Endothelial cell of umbilical vein (primary cell): ENCODE measurements at regions not wholly inside any gene's neighbourhood (a gene's known extent, or its start where the extent isn't known, plus 50 kb on each side); places are given as distances from the start of the nearest gene placed in this dataset.

Experiments
- BruUV-seq: library from RNA; stranded (reverse); fragments of 400-500 nt; replicated peaks from 2 replicates; lab custom pipeline; 2021; lab: Mats Ljungman, UMichigan
- CTCF ChIA-PET: fragments of 300-600, 350-600 bp; sonication (Branson Sonifier 250); formaldehyde crosslinking; loops from one replicate; lab custom pipeline; 2021; ENCODE audit warnings: antibody characterized with exemption, inconsistent platforms; lab: Charles Lee
- POLR2A ChIA-PET: fragments of 300-600, 350-600 bp; sonication (Branson Sonifier 250); formaldehyde crosslinking; loops from one replicate; lab custom pipeline; 2021; ENCODE audit warnings: antibody characterized with exemption, inconsistent platforms; lab: Charles Lee
- DNase-seq: peaks from one replicate; pipeline ENCODE4 v3.0.0-alpha.2; 2011; ENCODE audit warnings: low read depth, low spot score
- FAIRE-seq: peaks from 2 replicates; lab custom pipeline; 2011; peaks lifted over from hg19 to GRCh38; lab: Jason Lieb, UNC
- H2AFZ ChIP-seq: 2 replicates; pipeline ENCODE4 v1.6.0; 2012; ENCODE audit warnings: low read depth, low read length, control low read depth, inconsistent platforms
- H3K27ac ChIP-seq: 2 replicates; pipeline ENCODE4 v1.5.1; 2011; ENCODE audit warnings: low read depth, mild to moderate bottlenecking, control low read depth, low read length, moderate library complexity; ENCODE audit not compliant: insufficient read depth
- H3K27me3 ChIP-seq, 2 experiments: 2 replicates each; pipeline versions ENCODE4 v1.6.0 to v1.6.1; 2011; ENCODE audit warnings: low read length in 2 of 2, mixed read lengths in 1 of 2; ENCODE audit not compliant: control insufficient read depth in 2 of 2, insufficient read depth in 2 of 2
- H3K36me3 ChIP-seq, 2 experiments: 2 replicates in 1 of 2; 3 replicates in 1 of 2; pipeline ENCODE4 v1.5.1; 2011; ENCODE audit warnings: low read length in 2 of 2, mild to moderate bottlenecking in 1 of 2, moderate library complexity in 1 of 2; ENCODE audit not compliant: control insufficient read depth in 2 of 2, insufficient read depth in 2 of 2; ENCODE audit errors: extremely low read depth in 1 of 2
- H3K4me1 ChIP-seq: 3 replicates; pipeline ENCODE4 v1.5.1; 2011; ENCODE audit warnings: mild to moderate bottlenecking, low read length; ENCODE audit not compliant: control insufficient read depth, insufficient read depth; ENCODE audit errors: extremely low read depth
- H3K4me2 ChIP-seq: 2 replicates; pipeline ENCODE4 v1.6.1; 2011; ENCODE audit warnings: low read length, control low read depth, mixed read lengths; ENCODE audit not compliant: insufficient read depth
- H3K4me3 ChIP-seq, 3 experiments: fragments of 200-600 bp in 1 of 3; sonication (generic), shearing (Covaris generic) in 1 of 3; replicated peaks in 1 of 3; 2 replicates each; pipeline ENCODE4 v1.5.1; 2011 to 2016; ENCODE audit warnings: control low read depth in 3 of 3, low read length in 3 of 3, mild to moderate bottlenecking in 2 of 3, inconsistent platforms in 1 of 3, low read depth in 1 of 3, moderate library complexity in 1 of 3; ENCODE audit not compliant: insufficient read depth in 1 of 3
- H3K79me2 ChIP-seq: 2 replicates; pipeline ENCODE4 v1.6.0; 2012; ENCODE audit warnings: low read length, inconsistent platforms; ENCODE audit not compliant: control insufficient read depth, insufficient read depth
- H3K9ac ChIP-seq: replicated peaks from 2 replicates; pipeline ENCODE3; 2011; ENCODE audit warnings: low read length, control low read depth; ENCODE audit not compliant: insufficient read depth; ENCODE audit errors: extremely low read depth
- H3K9me1 ChIP-seq: replicated peaks from 3 replicates; pipeline ENCODE4 v1.6.0; 2011; ENCODE audit warnings: mild to moderate bottlenecking, low read length; ENCODE audit not compliant: control insufficient read depth, insufficient read depth; ENCODE audit errors: extremely low read depth
- H3K9me3 ChIP-seq: replicated peaks from 2 replicates; pipeline ENCODE4 v1.5.1; 2012; ENCODE audit warnings: low read length, inconsistent platforms; ENCODE audit not compliant: control insufficient read depth, insufficient read depth
- H4K20me1 ChIP-seq: replicated peaks from 2 replicates; pipeline ENCODE3; 2011; ENCODE audit warnings: mild to moderate bottlenecking, low read length; ENCODE audit not compliant: control insufficient read depth, insufficient read depth; ENCODE audit errors: extremely low read depth
- CTCF ChIP-seq, 2 donors: IDR thresholded peaks; 1 replicate in 1 of 2; 2 replicates in 1 of 2; pipeline ENCODE4 v1.5.1; 2011; ENCODE audit warnings: low read length in 2 of 2, mild to moderate bottlenecking in 2 of 2, moderate library complexity in 2 of 2, control low read depth in 1 of 2, inconsistent platforms in 1 of 2, low read depth in 1 of 2; ENCODE audit not compliant: insufficient read depth in 1 of 2; ENCODE audit errors: extremely low read depth in 1 of 2
- EZH2 ChIP-seq: IDR thresholded peaks from 2 replicates; pipeline ENCODE4 v1.6.1; 2012; ENCODE audit warnings: borderline replicate concordance, low read depth, mild to moderate bottlenecking, moderate library complexity, low read length, inconsistent platforms; ENCODE audit not compliant: severe bottlenecking
- FOS ChIP-seq: IDR thresholded peaks from 2 replicates; pipeline ENCODE4 v1.6.1; 2011; ENCODE audit warnings: mild to moderate bottlenecking, low read length, moderate library complexity, borderline replicate concordance; ENCODE audit not compliant: insufficient read depth
- GATA2 ChIP-seq: IDR thresholded peaks from 2 replicates; pipeline ENCODE4 v1.7.0; 2011; ENCODE audit warnings: low read depth, mild to moderate bottlenecking, moderate library complexity, mixed read lengths, low read length; ENCODE audit not compliant: insufficient read length, insufficient read depth
- JUN ChIP-seq: IDR thresholded peaks from 2 replicates; pipeline ENCODE4 v1.6.1; 2011; ENCODE audit warnings: borderline replicate concordance, low read depth; ENCODE audit not compliant: insufficient read length, insufficient read depth
- MAX ChIP-seq: IDR thresholded peaks from 2 replicates; pipeline ENCODE4 v1.6.1; 2011; ENCODE audit not compliant: insufficient read depth, insufficient read length
- MYC ChIP-seq: IDR thresholded peaks from one replicate; pipeline ENCODE4 v1.6.1; 2011; ENCODE audit warnings: mild to moderate bottlenecking, low read depth, low read length
- POLR2A ChIP-seq: IDR thresholded peaks from 2 replicates; pipeline ENCODE4 v1.6.1; 2012; ENCODE audit warnings: low read depth, mild to moderate bottlenecking, control low read depth, low read length
- POLR2AphosphoS5 ChIP-seq: IDR thresholded peaks from 2 replicates; pipeline ENCODE4 v1.6.1; 2012; ENCODE audit warnings: low read depth, mild to moderate bottlenecking, control low read depth, low read length, moderate library complexity; ENCODE audit not compliant: insufficient read depth
- dilution Hi-C: fragments of 300-500 bp; cut with MboI; formaldehyde crosslinking; loops from one replicate; pipeline ENCODE4 v1.15.0; 2019; ENCODE audit warnings: low sequenced_read_pairs; ENCODE audit not compliant: extremely low pct_ligation_motif_present
- intact Hi-C: fragments of 100-400 bp; cut with micrococcal nuclease; formaldehyde crosslinking; loops from one replicate; pipeline ENCODE4 v1.10.0; 2022

- ChIA-PET CTCF (no interaction called here), POLR2A (no interaction called here)
- intact Hi-C loops (no loop called here), dilution Hi-C loops (no loop called here)
- Histone ChIP-seq H3K79me2 (no peaks in the 10 kb centered on the region), H3K4me2 (no peak overlapping the region), H3K4me3 (no peak overlapping the region), H3K9me1 (no peaks in the 10 kb centered on the region), H3K4me1 (no peaks in the 10 kb centered on the region), H2AFZ (no peak overlapping the region), H3K27ac (no peak overlapping the region), H3K9me3 (no peaks in the 10 kb centered on the region), H3K36me3 (no peaks in the 10 kb centered on the region), H4K20me1 (no peaks in the 10 kb centered on the region), H3K9ac (no peak overlapping the region), H3K27me3 (no peaks in the 10 kb centered on the region)
- BruUV-seq, result no TSS peak
- TF ChIP-seq EZH2, result no peak
- TF ChIP-seq MAX, result no peak
- no peak for TF ChIP-seq POLR2AphosphoS5
- no peak for TF ChIP-seq FOS
- no peak for TF ChIP-seq CTCF (IDR thresholded peaks at IDR 0.05; ENCODE audit: extremely low read depth in 1 of 2, insufficient read depth in 1 of 2, low read depth in 1 of 2, low read length in 2 of 2)
- DNase-seq (no peak), FAIRE-seq (no peak)
Observed at GRCh38 chr12:20969766-20970165, 159.3 kb downstream of the SLCO1B3 start.

GRCh38 chr12:20985399-20985798, 145.6 kb upstream of the SLCO1B1 start:
- dilution Hi-C loops (no loop called here), intact Hi-C loops (no loop called here)
- no peak overlapping the region for H3K4me2 ChIP-seq
- H3K9ac ChIP-seq, result no peak overlapping the region
- no peaks in the 10 kb centered on the region for H3K4me1 ChIP-seq
- H3K79me2 ChIP-seq, result no peaks in the 10 kb centered on the region
- H4K20me1 ChIP-seq, result no peaks in the 10 kb centered on the region
- no peaks in the 10 kb centered on the region for H3K9me3 ChIP-seq
- no peak for TF ChIP-seq GATA2
- no peak for TF ChIP-seq POLR2A
- no peak for TF ChIP-seq JUN
- TF ChIP-seq MAX, result no peak
- no peak for TF ChIP-seq FOS
- TF ChIP-seq MYC, result no peak
- no peak for TF ChIP-seq EZH2
- no peak for TF ChIP-seq POLR2AphosphoS5
- TF ChIP-seq CTCF (IDR thresholded peaks at IDR 0.05; ENCODE audit: extremely low read depth in 1 of 2, insufficient read depth in 1 of 2, low read depth in 1 of 2, low read length in 2 of 2), result no peak
- no TSS peak for BruUV-seq
- H3K27ac ChIP-seq, result no peak overlapping the region
- CTCF ChIA-PET, result no interaction called here
- no peak overlapping the region for H3K4me3 ChIP-seq
- no peaks in the 10 kb centered on the region for H3K36me3 ChIP-seq
- no peaks in the 10 kb centered on the region for H3K27me3 ChIP-seq
- no peaks in the 10 kb centered on the region for H3K9me1 ChIP-seq
- H2AFZ ChIP-seq, result no peak overlapping the region
- FAIRE-seq (no peak), DNase-seq (no peak)
- POLR2A ChIA-PET, result no interaction called here
